Type B pancreatic cell (in vitro differentiated cells): ENCODE measurements at regions not wholly inside any gene's neighbourhood (a gene's known extent, or its start where the extent isn't known, plus 50 kb on each side); places are given as distances from the start of the nearest gene placed in this dataset.

ENCODE experiments used
- DNase-seq: peaks from one replicate; pipeline ENCODE4 v3.0.0; 2021; ENCODE audit warnings: mixed read lengths; ENCODE audit not compliant: unreplicated experiment; ENCODE audit errors: extremely low spot score
- H3K27ac Mint-ChIP-seq: 2 replicates; pipeline ENCODE4 v1.8.0; 2021; ENCODE audit warnings: mild to moderate bottlenecking, mixed read lengths
- H3K27me3 Mint-ChIP-seq: 2 replicates; pipeline ENCODE4 v1.8.0; 2021; ENCODE audit warnings: mixed read lengths
- H3K36me3 Mint-ChIP-seq: 2 replicates; pipeline ENCODE4 v1.8.0; 2021; ENCODE audit warnings: mixed read lengths
- H3K4me1 Mint-ChIP-seq: one replicate; pipeline ENCODE4 v1.8.0; 2021; ENCODE audit warnings: mixed read lengths; ENCODE audit not compliant: unreplicated experiment
- H3K4me3 Mint-ChIP-seq: 2 replicates; pipeline ENCODE4 v1.8.0; 2021; ENCODE audit warnings: mild to moderate bottlenecking, mixed read lengths
- H3K9me3 Mint-ChIP-seq: 2 replicates; pipeline ENCODE4 v1.8.0; 2021; ENCODE audit warnings: mixed read lengths
- CTCF ChIP-seq: fragments of 200-600 bp; sonication (generic); conservative IDR thresholded peaks from 2 replicates; pipeline ENCODE4 v1.5.0; 2021; ENCODE audit warnings: antibody characterized with exemption, mild to moderate bottlenecking

- Mint-ChIP-seq H3K4me3 (no peak overlapping the region), H3K27ac (no peak overlapping the region), H3K4me1 (no peaks in the 10 kb centered on the region), H3K36me3 (no peaks in the 10 kb centered on the region), H3K27me3 (no peaks in the 10 kb centered on the region), H3K9me3 (no peaks in the 10 kb centered on the region)
- no peak for DNase-seq
- TF ChIP-seq CTCF, result no peak
Measured at GRCh38 chr5:29720954-29721353, 1472.5 kb upstream of the CDH6 start.

GRCh38 chr5:29719171-29719570, 1474.3 kb upstream of the CDH6 start:
- TF ChIP-seq CTCF, result no peak
- H3K27ac Mint-ChIP-seq, result no peak overlapping the region
- no peaks in the 10 kb centered on the region for H3K27me3 Mint-ChIP-seq
- no peaks in the 10 kb centered on the region for H3K36me3 Mint-ChIP-seq
- no peak for DNase-seq
- no peaks in the 10 kb centered on the region for H3K4me1 Mint-ChIP-seq
- no peaks in the 10 kb centered on the region for H3K9me3 Mint-ChIP-seq
- no peak overlapping the region for H3K4me3 Mint-ChIP-seq

- no peak for TF ChIP-seq CTCF
- Mint-ChIP-seq H3K36me3 (no peaks in the 10 kb centered on the region), H3K27me3 (no peaks in the 10 kb centered on the region), H3K4me1 (no peaks in the 10 kb centered on the region), H3K4me3 (no peak overlapping the region), H3K9me3 (no peaks in the 10 kb centered on the region), H3K27ac (no peak overlapping the region)
- DNase-seq, result no peak
Measured at GRCh38 chr5:29715167-29715566, 1478.3 kb upstream of the CDH6 start.

- H3K36me3 Mint-ChIP-seq, result no peaks in the 10 kb centered on the region
- no peak for DNase-seq
- H3K9me3 Mint-ChIP-seq, result no peaks in the 10 kb centered on the region
- H3K4me3 Mint-ChIP-seq, result no peak overlapping the region
- no peak overlapping the region for H3K27ac Mint-ChIP-seq
- no peaks in the 10 kb centered on the region for H3K27me3 Mint-ChIP-seq
- H3K4me1 Mint-ChIP-seq, result no peaks in the 10 kb centered on the region
- TF ChIP-seq CTCF, result no peak
Measured at GRCh38 chr5:29702875-29703274, 1490.6 kb upstream of the CDH6 start.

- no peaks in the 10 kb centered on the region for H3K36me3 Mint-ChIP-seq
- H3K9me3 Mint-ChIP-seq, result no peaks in the 10 kb centered on the region
- no peak for DNase-seq
- no peak overlapping the region for H3K27ac Mint-ChIP-seq
- no peaks in the 10 kb centered on the region for H3K4me1 Mint-ChIP-seq
- H3K4me3 Mint-ChIP-seq, result no peak overlapping the region
- TF ChIP-seq CTCF, result no peak
- H3K27me3 Mint-ChIP-seq, result no peaks in the 10 kb centered on the region
Measured at GRCh38 chr5:29701600-29701999, 1491.9 kb upstream of the CDH6 start.

GRCh38 chr5:29697785-29698414, 1495.6 kb upstream of the CDH6 start:
- no peak for DNase-seq

More at GRCh38 chr5:29697785-29698414, 1495.6 kb upstream of the CDH6 start:
- H3K9me3 Mint-ChIP-seq, result no peaks in the 10 kb centered on the region
- peak; percentile 56 for TF ChIP-seq CTCF
- no peak overlapping the region for H3K27ac Mint-ChIP-seq
- no peaks in the 10 kb centered on the region for H3K36me3 Mint-ChIP-seq
- H3K27me3 Mint-ChIP-seq, result no peaks in the 10 kb centered on the region
- no peak overlapping the region for H3K4me3 Mint-ChIP-seq
- no peaks in the 10 kb centered on the region for H3K4me1 Mint-ChIP-seq
